ENCODE measurements at regions not wholly inside any gene's neighbourhood (a gene's known extent, or its start where the extent isn't known, plus 50 kb on each side); places are given as distances from the start of the nearest gene placed in this dataset.

DNA sequence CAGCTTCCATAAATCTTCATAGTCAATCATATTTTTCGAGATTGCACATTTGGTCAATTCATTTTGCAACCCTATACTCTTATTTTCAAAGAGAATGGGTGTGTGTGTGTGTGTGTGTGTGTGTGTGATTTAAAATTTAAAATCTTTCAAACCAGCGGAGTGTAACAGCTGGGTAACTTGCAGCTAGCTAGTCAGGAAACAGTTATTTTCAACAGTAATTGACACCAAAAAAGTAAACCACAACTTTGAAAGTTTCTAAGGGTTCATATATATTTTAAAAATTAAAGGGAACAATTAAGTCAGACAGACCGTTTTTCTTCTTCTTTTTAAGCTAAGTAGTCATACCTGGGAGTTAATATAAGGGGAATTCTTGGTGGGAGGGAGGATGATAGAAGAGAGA, 57.0 kb downstream of the PRR18 start:
- TF ChIP-seq, protein P1, sequence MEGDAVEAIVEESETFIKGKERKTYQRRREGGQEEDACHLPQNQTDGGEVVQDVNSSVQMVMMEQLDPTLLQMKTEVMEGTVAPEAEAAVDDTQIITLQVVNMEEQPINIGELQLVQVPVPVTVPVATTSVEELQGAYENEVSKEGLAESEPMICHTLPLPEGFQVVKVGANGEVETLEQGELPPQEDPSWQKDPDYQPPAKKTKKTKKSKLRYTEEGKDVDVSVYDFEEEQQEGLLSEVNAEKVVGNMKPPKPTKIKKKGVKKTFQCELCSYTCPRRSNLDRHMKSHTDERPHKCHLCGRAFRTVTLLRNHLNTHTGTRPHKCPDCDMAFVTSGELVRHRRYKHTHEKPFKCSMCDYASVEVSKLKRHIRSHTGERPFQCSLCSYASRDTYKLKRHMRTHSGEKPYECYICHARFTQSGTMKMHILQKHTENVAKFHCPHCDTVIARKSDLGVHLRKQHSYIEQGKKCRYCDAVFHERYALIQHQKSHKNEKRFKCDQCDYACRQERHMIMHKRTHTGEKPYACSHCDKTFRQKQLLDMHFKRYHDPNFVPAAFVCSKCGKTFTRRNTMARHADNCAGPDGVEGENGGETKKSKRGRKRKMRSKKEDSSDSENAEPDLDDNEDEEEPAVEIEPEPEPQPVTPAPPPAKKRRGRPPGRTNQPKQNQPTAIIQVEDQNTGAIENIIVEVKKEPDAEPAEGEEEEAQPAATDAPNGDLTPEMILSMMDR (IDR thresholded peaks at IDR 0.05): no peak
- TF ChIP-seq POLR2AphosphoS5 (IDR thresholded peaks at IDR 0.05) (no peak), POLR2A (IDR thresholded peaks at IDR 0.05) (no peak)
